H9 (cell line): ENCODE measurements at regions not wholly inside any gene's neighbourhood (a gene's known extent, or its start where the extent isn't known, plus 50 kb on each side); places are given as distances from the start of the nearest gene placed in this dataset.

Source experiments
- DNase-seq: peaks from one replicate; pipeline ENCODE4 v3.0.0-alpha.2; 2017
- H2AFZ ChIP-seq: one replicate; pipeline ENCODE4 v1.6.1; 2013; ENCODE audit warnings: mild to moderate bottlenecking, low read length, control low read depth, moderate library complexity
- H2AK5ac ChIP-seq: 2 replicates; pipeline ENCODE4 v1.6.1; 2013; ENCODE audit warnings: low read length, control low read depth, mixed read lengths; ENCODE audit not compliant: insufficient read length
- H2BK120ac ChIP-seq: one replicate; pipeline ENCODE4 v1.6.1; 2013; ENCODE audit warnings: low read depth, mild to moderate bottlenecking, low read length, control low read depth, inconsistent platforms; ENCODE audit not compliant: poor library complexity, severe bottlenecking
- H2BK12ac ChIP-seq: 2 replicates; pipeline ENCODE4 v1.6.1; 2013; ENCODE audit warnings: low read length, control low read depth, mixed read lengths, low read depth; ENCODE audit not compliant: insufficient read length
- H2BK15ac ChIP-seq: 2 replicates; pipeline ENCODE4 v1.6.1; 2013; ENCODE audit warnings: low read depth, low read length, control low read depth
- H2BK20ac ChIP-seq: one replicate; pipeline ENCODE4 v1.6.1; 2013; ENCODE audit warnings: low read depth, mild to moderate bottlenecking, low read length, control low read depth, inconsistent platforms; ENCODE audit not compliant: poor library complexity, severe bottlenecking
- H2BK5ac ChIP-seq: 2 replicates; pipeline ENCODE4 v1.6.1; 2013; ENCODE audit warnings: low read length, control low read depth, mixed read lengths; ENCODE audit not compliant: insufficient read length
- H3K14ac ChIP-seq: 2 replicates; pipeline ENCODE4 v1.6.1; 2013; ENCODE audit warnings: low read length, control low read depth; ENCODE audit not compliant: insufficient read depth
- H3K18ac ChIP-seq: 2 replicates; pipeline ENCODE4 v1.6.1; 2013; ENCODE audit warnings: low read depth, mild to moderate bottlenecking, mixed read lengths, low read length, control low read depth; ENCODE audit not compliant: insufficient read length
- H3K23ac ChIP-seq: 2 replicates; pipeline ENCODE4 v1.6.1; 2013; ENCODE audit warnings: low read length, control low read depth, mixed read lengths, low read depth; ENCODE audit not compliant: insufficient read length
- H3K23me2 ChIP-seq: 2 replicates; pipeline ENCODE4 v1.6.1; 2013; ENCODE audit warnings: low read depth, mild to moderate bottlenecking, mixed read lengths, low read length, control low read depth; ENCODE audit not compliant: insufficient read length, poor library complexity, severe bottlenecking
- H3K27ac ChIP-seq: 2 replicates; pipeline ENCODE4 v1.5.1; 2013; ENCODE audit warnings: low read length, control low read depth, mixed read lengths, low read depth; ENCODE audit not compliant: insufficient read length
- H3K27me3 ChIP-seq: 2 replicates; pipeline ENCODE4 v1.6.1; 2013; ENCODE audit warnings: low read length, control low read depth, inconsistent platforms; ENCODE audit not compliant: insufficient read depth
- H3K4ac ChIP-seq: 2 replicates; pipeline ENCODE4 v1.6.1; 2013; ENCODE audit warnings: low read depth, mild to moderate bottlenecking, control low read depth, inconsistent platforms, low read length, moderate library complexity
- H3K4me1 ChIP-seq: 2 replicates; pipeline ENCODE4 v1.6.1; 2013; ENCODE audit warnings: low read length, control low read depth, inconsistent platforms; ENCODE audit not compliant: insufficient read depth
- H3K4me2 ChIP-seq: 2 replicates; pipeline ENCODE4 v1.6.1; 2013; ENCODE audit warnings: low read length, control low read depth, mixed read lengths; ENCODE audit not compliant: insufficient read length, insufficient read depth
- H3K56ac ChIP-seq: 2 replicates; pipeline ENCODE4 v1.6.1; 2013; ENCODE audit warnings: low read depth, mild to moderate bottlenecking, mixed read lengths, low read length, control low read depth; ENCODE audit not compliant: insufficient read length
- H3K79me1 ChIP-seq: 2 replicates; pipeline ENCODE4 v1.6.1; 2013; ENCODE audit warnings: low read depth, mild to moderate bottlenecking, moderate library complexity, low read length, control low read depth, inconsistent platforms; ENCODE audit not compliant: insufficient read depth, poor library complexity, severe bottlenecking
- H3K79me2 ChIP-seq: 2 replicates; pipeline ENCODE4 v1.6.1; 2013; ENCODE audit warnings: low read length, control low read depth, inconsistent platforms; ENCODE audit not compliant: insufficient read depth
- H3K9ac ChIP-seq: 2 replicates; pipeline ENCODE4 v1.6.1; 2013; ENCODE audit warnings: low read length, control low read depth, mixed read lengths; ENCODE audit not compliant: insufficient read length; ENCODE audit errors: extremely low read depth
- H3K9me3 ChIP-seq: one replicate; pipeline ENCODE4 v1.6.1; 2013; ENCODE audit warnings: low read depth, low read length, inconsistent platforms; ENCODE audit not compliant: control insufficient read depth
- H3T11ph ChIP-seq: one replicate; pipeline ENCODE4 v1.6.1; 2013; ENCODE audit warnings: mild to moderate bottlenecking, low read length, control low read depth, inconsistent platforms
- H4K20me1 ChIP-seq: one replicate; pipeline ENCODE4 v1.6.1; 2013; ENCODE audit not compliant: control insufficient read depth, insufficient read length, insufficient read depth
- H4K5ac ChIP-seq: 2 replicates; pipeline ENCODE4 v1.6.1; 2013; ENCODE audit warnings: low read depth, mild to moderate bottlenecking, mixed read lengths, low read length, control low read depth; ENCODE audit not compliant: insufficient read length
- H4K8ac ChIP-seq: replicated peaks from 2 replicates; pipeline ENCODE4 v1.6.1; 2013; ENCODE audit warnings: low read length, control low read depth, mixed read lengths, low read depth; ENCODE audit not compliant: insufficient read length
- H4K91ac ChIP-seq: 2 replicates; pipeline ENCODE4 v1.6.1; 2013; ENCODE audit warnings: low read depth, mild to moderate bottlenecking, moderate library complexity, mixed read lengths, low read length, control low read depth; ENCODE audit not compliant: insufficient read length
- H3K27ac Mint-ChIP-seq, 3 experiments: 2 replicates in 2 of 3; 3 replicates in 1 of 3; pipeline ENCODE4 v1.8.0; 2020 to 2021; ENCODE audit warnings: mixed read lengths in 3 of 3, mild to moderate bottlenecking in 1 of 3, moderate library complexity in 1 of 3
- H3K27me3 Mint-ChIP-seq: 2 replicates; pipeline ENCODE4 v1.8.0; 2021; ENCODE audit warnings: low read depth, mild to moderate bottlenecking, moderate library complexity, mixed read lengths
- H3K36me3 Mint-ChIP-seq, 3 experiments: 2 replicates in 2 of 3; 3 replicates in 1 of 3; pipeline ENCODE4 v1.8.0; 2020 to 2021; ENCODE audit warnings: low read depth in 3 of 3, mixed read lengths in 3 of 3; ENCODE audit not compliant: insufficient read depth in 1 of 3
- H3K4me1 Mint-ChIP-seq, 2 experiments: 2 replicates each; pipeline ENCODE4 v1.8.0; 2020; ENCODE audit warnings: mixed read lengths in 2 of 2
- H3K4me3 Mint-ChIP-seq, 2 experiments: 2 replicates in 1 of 2; 3 replicates in 1 of 2; pipeline ENCODE4 v1.8.0; 2020 to 2021; ENCODE audit warnings: mild to moderate bottlenecking in 2 of 2, mixed read lengths in 2 of 2, moderate library complexity in 1 of 2
- H3K9me3 Mint-ChIP-seq, 2 experiments: 2 replicates in 1 of 2; 3 replicates in 1 of 2; pipeline ENCODE4 v1.8.0; 2020; ENCODE audit warnings: mild to moderate bottlenecking in 2 of 2, mixed read lengths in 2 of 2, moderate library complexity in 1 of 2
- WGBS: extraction: QIAGEN DNeasy Blood & Tissue Kit; methylation state at CpG from one replicate; pipeline ENCODE4 v1.1.7; 2013; ENCODE audit warnings: missing lambda C conversion rate, low lambda C conversion rate, mixed read lengths; ENCODE audit not compliant: insufficient read length; ENCODE audit errors: extremely low coverage; 5-methylcytosine and 5-hydroxymethylcytosine counted together
- TF ChIP-seq, protein P1 (sequence below): fragments of 200-600 bp; sonication (generic); conservative IDR thresholded peaks from 3 replicates; pipeline ENCODE4 v1.8.0; 2021; ENCODE audit warnings: antibody characterized with exemption, mild to moderate bottlenecking

DNA sequence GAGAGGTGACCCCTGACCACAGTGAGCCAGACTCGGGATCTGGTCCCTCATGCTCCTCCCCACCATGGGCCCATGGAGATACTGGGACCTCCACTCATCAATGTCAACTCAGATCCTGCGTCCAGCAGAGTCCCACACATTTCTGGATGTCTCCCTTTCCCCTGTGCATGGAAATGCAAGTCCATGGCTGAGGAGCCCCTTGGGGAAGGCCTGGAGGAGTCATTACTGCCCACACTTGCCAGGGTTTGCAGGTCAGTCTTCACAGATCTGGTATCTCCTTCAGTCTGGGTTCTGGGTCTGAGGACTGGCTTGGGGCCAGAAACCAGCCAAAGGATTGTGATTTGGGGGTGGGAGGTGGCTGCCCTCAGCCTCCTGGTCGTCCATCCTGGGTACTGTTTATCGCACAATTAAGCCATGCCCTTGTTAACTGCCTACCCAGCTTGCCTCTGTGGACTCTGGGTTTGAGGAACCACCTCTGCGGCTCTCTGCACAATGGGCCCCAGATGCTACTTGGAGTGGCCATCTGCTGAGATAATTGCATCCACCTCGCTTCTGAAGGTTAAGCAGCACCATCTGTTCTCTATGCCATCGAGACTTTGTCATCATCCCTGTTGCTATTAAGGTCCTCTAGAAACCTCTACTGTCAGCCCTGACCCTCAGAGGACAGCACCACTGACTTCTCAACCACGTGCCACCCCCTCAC, 49.9 kb upstream of the KLF13 start:
- peaks cover 20 to 43% of the 10 kb centered on the region in 2 experiments for H3K4me1 Mint-ChIP-seq
- no peak for DNase-seq
- Histone ChIP-seq H3K27ac (no peak overlapping the region), H4K91ac (no peak overlapping the region), H4K20me1 (no peaks in the 10 kb centered on the region), H3K9me3 (no peaks in the 10 kb centered on the region), H2AK5ac (no peak overlapping the region), H3K79me1 (no peaks in the 10 kb centered on the region), H3K79me2 (no peaks in the 10 kb centered on the region), H3K27me3 (no peaks in the 10 kb centered on the region), H3K18ac (no peak overlapping the region), H3K14ac (no peak overlapping the region), H4K8ac (no peak overlapping the region), H2BK20ac (no peak overlapping the region), H3K56ac (no peak overlapping the region), H2BK120ac (no peak overlapping the region), H3K4me2 (no peak overlapping the region), H2BK15ac (no peak overlapping the region), H3K9ac (no peak overlapping the region), H2BK12ac (no peak overlapping the region), H2AFZ (no peak overlapping the region), H3K23ac (no peak overlapping the region), H3K4me1 (no peaks in the 10 kb centered on the region), H3T11ph (no peak overlapping the region), H2BK5ac (no peak overlapping the region), H4K5ac (no peak overlapping the region), H3K4ac (no peak overlapping the region), H3K23me2 (no peaks in the 10 kb centered on the region)
- H3K36me3 Mint-ChIP-seq = no peaks in the 10 kb centered on the region
- TF ChIP-seq, protein P1, sequence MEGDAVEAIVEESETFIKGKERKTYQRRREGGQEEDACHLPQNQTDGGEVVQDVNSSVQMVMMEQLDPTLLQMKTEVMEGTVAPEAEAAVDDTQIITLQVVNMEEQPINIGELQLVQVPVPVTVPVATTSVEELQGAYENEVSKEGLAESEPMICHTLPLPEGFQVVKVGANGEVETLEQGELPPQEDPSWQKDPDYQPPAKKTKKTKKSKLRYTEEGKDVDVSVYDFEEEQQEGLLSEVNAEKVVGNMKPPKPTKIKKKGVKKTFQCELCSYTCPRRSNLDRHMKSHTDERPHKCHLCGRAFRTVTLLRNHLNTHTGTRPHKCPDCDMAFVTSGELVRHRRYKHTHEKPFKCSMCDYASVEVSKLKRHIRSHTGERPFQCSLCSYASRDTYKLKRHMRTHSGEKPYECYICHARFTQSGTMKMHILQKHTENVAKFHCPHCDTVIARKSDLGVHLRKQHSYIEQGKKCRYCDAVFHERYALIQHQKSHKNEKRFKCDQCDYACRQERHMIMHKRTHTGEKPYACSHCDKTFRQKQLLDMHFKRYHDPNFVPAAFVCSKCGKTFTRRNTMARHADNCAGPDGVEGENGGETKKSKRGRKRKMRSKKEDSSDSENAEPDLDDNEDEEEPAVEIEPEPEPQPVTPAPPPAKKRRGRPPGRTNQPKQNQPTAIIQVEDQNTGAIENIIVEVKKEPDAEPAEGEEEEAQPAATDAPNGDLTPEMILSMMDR = no peak
- H3K9me3 Mint-ChIP-seq = no peaks in the 10 kb centered on the region; a peak in 1 of 5 replicates
- no CpG with 5 or more reads among the region's 8 CpGs for WGBS
- H3K27me3 Mint-ChIP-seq = peaks cover 6% of the 10 kb centered on the region
- H3K27ac Mint-ChIP-seq = peak overlapping the region in 1 of 3 experiments; percentile 55; a peak in 1 of 7 replicates
- H3K4me3 Mint-ChIP-seq = no peak overlapping the region
